HG03575 (cell line): ENCODE measurements at regions not wholly inside any gene's neighbourhood (a gene's known extent, or its start where the extent isn't known, plus 50 kb on each side); places are given as distances from the start of the nearest gene placed in this dataset.

Source experiments
- ATAC-seq: cut with Tn5 transposase; IDR thresholded peaks from one replicate; pipeline ENCODE4 v1.9.1; 2021; ENCODE audit not compliant: unreplicated experiment, insufficient number of reproducible peaks, low FRiP score; ENCODE audit errors: extremely low read depth

- no peak for ATAC-seq
These were observed 80.4 kb upstream of the EEA1 start for GRCh38 chr12:93009533-93009932.

- ATAC-seq = no peak
These were observed 81.4 kb upstream of the EEA1 start for GRCh38 chr12:93010461-93010860.

GRCh38 chr12:93011100-93011499 lies 82.0 kb upstream of the EEA1 start:
- ATAC-seq = no peak

- no peak for ATAC-seq
These were observed 87.0 kb upstream of the EEA1 start for GRCh38 chr12:93015871-93016751.

- no peak for ATAC-seq
These were observed 87.8 kb upstream of the EEA1 start for GRCh38 chr12:93016752-93017350.

GRCh38 chr12:93018610-93019009 lies 89.5 kb upstream of the EEA1 start:
- no peak for ATAC-seq

- no peak for ATAC-seq
These were observed 90.3 kb upstream of the EEA1 start for GRCh38 chr12:93019212-93019927.

- no peak for ATAC-seq
These were observed 91.0 kb upstream of the EEA1 start for GRCh38 chr12:93019975-93020630.

GRCh38 chr12:93020631-93021597 lies 91.8 kb upstream of the EEA1 start:
- no peak for ATAC-seq

GRCh38 chr12:93022603-93023340 lies 93.7 kb upstream of the EEA1 start:
- no peak for ATAC-seq

GRCh38 chr12:93025145-93026103 lies 96.3 kb upstream of the EEA1 start:
- ATAC-seq = no peak

GRCh38 chr12:93027041-93027440 lies 97.9 kb upstream of the EEA1 start:
- no peak for ATAC-seq

- ATAC-seq = no peak
These were observed 100.0 kb upstream of the EEA1 start for GRCh38 chr12:93029091-93029490.

- no peak for ATAC-seq
These were observed 101.9 kb upstream of the EEA1 start for GRCh38 chr12:93031028-93031427.

- no peak for ATAC-seq
These were observed 103.7 kb upstream of the EEA1 start for GRCh38 chr12:93032758-93033157.

- no peak for ATAC-seq
These were observed 104.9 kb upstream of the EEA1 start for GRCh38 chr12:93033948-93034347.

GRCh38 chr12:93039062-93039461 lies 110.0 kb upstream of the EEA1 start:
- ATAC-seq = no peak
